Natural killer cell (primary cell): ENCODE measurements at regions not wholly inside any gene's neighbourhood (a gene's known extent, or its start where the extent isn't known, plus 50 kb on each side); places are given as distances from the start of the nearest gene placed in this dataset.

Experiments used
- ATAC-seq, 3 donors: fragments of 150-1000 bp in 2 of 3; fragments of 200-7000 bp in 1 of 3; cut with Tn5 transposase; 1 replicate in 1 of 3; 2 replicates in 2 of 3; pipeline ENCODE4 v1.10.0; 2021; ENCODE audit warnings: mild to moderate bottlenecking in 2 of 3, moderate library complexity in 2 of 3
- DNase-seq, 2 donors: peaks; one replicate each; pipeline versions ENCODE4 v3.0.0 to v3.0.0-alpha.2; 2013 to 2021; ENCODE audit warnings: mixed read lengths in 1 of 2
- H3K27ac ChIP-seq: one replicate; pipeline ENCODE4 v1.5.1; 2013; ENCODE audit warnings: mild to moderate bottlenecking, low read length
- H3K27me3 ChIP-seq: one replicate; pipeline ENCODE4 v1.6.1; 2013; ENCODE audit warnings: low read length; ENCODE audit not compliant: control insufficient read depth, insufficient read depth
- H3K36me3 ChIP-seq: one replicate; pipeline ENCODE4 v1.6.1; 2013; ENCODE audit warnings: low read length; ENCODE audit not compliant: control insufficient read depth, insufficient read depth
- H3K4me1 ChIP-seq: one replicate; pipeline ENCODE4 v1.6.1; 2013; ENCODE audit warnings: low read length; ENCODE audit not compliant: control insufficient read depth, insufficient read depth
- H3K4me3 ChIP-seq: one replicate; pipeline ENCODE4 v1.5.1; 2013; ENCODE audit warnings: low read length
- H3K9me3 ChIP-seq: one replicate; pipeline ENCODE4 v1.6.1; 2013; ENCODE audit warnings: low read length; ENCODE audit not compliant: control insufficient read depth, insufficient read depth
- H3K27ac Mint-ChIP-seq, 2 donors: one replicate each; pipeline ENCODE4 v1.8.0; 2022; ENCODE audit warnings: mild to moderate bottlenecking in 2 of 2, mixed read lengths in 2 of 2, moderate library complexity in 1 of 2
- H3K27me3 Mint-ChIP-seq, 2 donors: one replicate each; pipeline ENCODE4 v1.8.0; 2022; ENCODE audit warnings: low read depth in 2 of 2, mixed read lengths in 2 of 2
- H3K36me3 Mint-ChIP-seq: one replicate; pipeline ENCODE4 v1.8.0; 2022; ENCODE audit warnings: mixed read lengths
- H3K4me1 Mint-ChIP-seq, 2 donors: one replicate each; pipeline ENCODE4 v1.8.0; 2022; ENCODE audit warnings: mixed read lengths in 2 of 2
- H3K4me3 Mint-ChIP-seq: one replicate; pipeline ENCODE4 v1.8.0; 2022; ENCODE audit warnings: mild to moderate bottlenecking, moderate library complexity, mixed read lengths
- H3K9me3 Mint-ChIP-seq, 2 donors: one replicate each; pipeline ENCODE4 v1.8.0; 2022; ENCODE audit warnings: mixed read lengths in 2 of 2
- WGBS: methylation state at CpG from one replicate; pipeline ENCODE4 v1.1.7; 2013; ENCODE audit warnings: missing lambda C conversion rate; ENCODE audit not compliant: insufficient coverage; 5-methylcytosine and 5-hydroxymethylcytosine counted together
- intact Hi-C: fragments of 100-400 bp; cut with micrococcal nuclease; formaldehyde crosslinking; loops from one replicate; pipeline ENCODE4 v1.14.2; 2022
- TF ChIP-seq, protein P1 (sequence below): fragments of 200-600 bp; IDR thresholded peaks from one replicate; pipeline ENCODE4 v1.8.0; 2022; ENCODE audit warnings: antibody characterized with exemption

DNA sequence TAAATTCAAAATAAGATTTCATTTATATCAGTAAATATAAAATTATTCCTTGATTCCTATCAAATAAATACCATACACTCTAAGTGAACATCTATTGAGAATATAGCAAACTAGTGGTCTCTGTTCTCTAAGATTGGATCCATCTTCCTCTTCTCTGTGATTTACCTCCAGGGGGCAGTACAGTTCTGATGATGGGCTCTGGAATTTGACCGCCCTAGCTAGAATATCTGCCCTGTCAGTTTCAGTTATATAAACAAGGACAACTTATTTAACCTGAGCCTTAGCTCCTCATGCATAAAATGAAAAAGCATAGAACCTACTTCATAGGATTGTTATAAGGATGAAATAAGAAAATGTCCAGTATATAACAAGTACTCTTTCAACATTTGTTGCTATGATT lies 171.1 kb upstream of the CCDC54 start:
- Mint-ChIP-seq H3K36me3 (no peaks in the 10 kb centered on the region), H3K27ac (no peak overlapping the region)
- ATAC-seq = no peak

DNA sequence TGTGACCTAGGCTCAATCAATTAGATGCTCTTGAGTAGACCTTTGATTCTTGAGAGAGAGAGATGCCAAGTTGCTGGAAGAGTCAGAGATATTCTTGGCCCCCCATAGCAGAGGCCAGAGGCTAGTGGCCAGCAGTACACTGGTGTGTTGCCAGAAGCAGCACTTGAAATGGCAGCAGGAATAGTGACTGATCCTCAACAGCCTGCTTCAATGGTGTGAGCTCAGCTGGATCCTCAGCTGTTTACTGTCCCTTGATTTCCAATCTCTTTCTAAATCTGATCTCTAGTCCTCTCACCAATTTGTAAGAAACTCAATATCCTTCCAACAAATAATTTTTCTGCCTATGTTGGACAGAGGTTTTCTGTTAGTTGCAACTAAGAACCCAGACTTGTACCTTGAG lies 170.3 kb upstream of the CCDC54 start:
- H3K9me3 ChIP-seq = no peaks in the 10 kb centered on the region
- intact Hi-C loops = no loop called here
- no peak overlapping the region for H3K27ac Mint-ChIP-seq
- TF ChIP-seq, protein P1, sequence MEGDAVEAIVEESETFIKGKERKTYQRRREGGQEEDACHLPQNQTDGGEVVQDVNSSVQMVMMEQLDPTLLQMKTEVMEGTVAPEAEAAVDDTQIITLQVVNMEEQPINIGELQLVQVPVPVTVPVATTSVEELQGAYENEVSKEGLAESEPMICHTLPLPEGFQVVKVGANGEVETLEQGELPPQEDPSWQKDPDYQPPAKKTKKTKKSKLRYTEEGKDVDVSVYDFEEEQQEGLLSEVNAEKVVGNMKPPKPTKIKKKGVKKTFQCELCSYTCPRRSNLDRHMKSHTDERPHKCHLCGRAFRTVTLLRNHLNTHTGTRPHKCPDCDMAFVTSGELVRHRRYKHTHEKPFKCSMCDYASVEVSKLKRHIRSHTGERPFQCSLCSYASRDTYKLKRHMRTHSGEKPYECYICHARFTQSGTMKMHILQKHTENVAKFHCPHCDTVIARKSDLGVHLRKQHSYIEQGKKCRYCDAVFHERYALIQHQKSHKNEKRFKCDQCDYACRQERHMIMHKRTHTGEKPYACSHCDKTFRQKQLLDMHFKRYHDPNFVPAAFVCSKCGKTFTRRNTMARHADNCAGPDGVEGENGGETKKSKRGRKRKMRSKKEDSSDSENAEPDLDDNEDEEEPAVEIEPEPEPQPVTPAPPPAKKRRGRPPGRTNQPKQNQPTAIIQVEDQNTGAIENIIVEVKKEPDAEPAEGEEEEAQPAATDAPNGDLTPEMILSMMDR = no peak
- no peak overlapping the region for H3K4me3 Mint-ChIP-seq
- H3K27me3 ChIP-seq = no peaks in the 10 kb centered on the region
- no peak for ATAC-seq
- no peaks in the 10 kb centered on the region for H3K36me3 ChIP-seq
- H3K4me1 Mint-ChIP-seq = no peaks in the 10 kb centered on the region
- H3K27me3 Mint-ChIP-seq = peaks cover 0 to 6% of the 10 kb centered on the region in 2 donors
- H3K4me1 ChIP-seq = no peaks in the 10 kb centered on the region
- H3K36me3 Mint-ChIP-seq = no peaks in the 10 kb centered on the region
- no peaks in the 10 kb centered on the region for H3K9me3 Mint-ChIP-seq
- H3K4me3 ChIP-seq = no peak overlapping the region
- DNase-seq = no peak
- no peak overlapping the region for H3K27ac ChIP-seq

More for the DNA sequence above, 171.1 kb upstream of the CCDC54 start:
- Mint-ChIP-seq H3K4me1 (no peaks in the 10 kb centered on the region), H3K27me3 (peaks cover 0 to 6% of the 10 kb centered on the region in 2 donors), H3K9me3 (no peaks in the 10 kb centered on the region), H3K4me3 (no peak overlapping the region)
- H3K36me3 ChIP-seq = no peaks in the 10 kb centered on the region
- H3K9me3 ChIP-seq = no peaks in the 10 kb centered on the region
- H3K27ac ChIP-seq = no peak overlapping the region
- TF ChIP-seq, protein P1 = peak; percentile 19
- no peaks in the 10 kb centered on the region for H3K4me1 ChIP-seq
- no peaks in the 10 kb centered on the region for H3K27me3 ChIP-seq
- no peak overlapping the region for H3K4me3 ChIP-seq
- DNase-seq = peak in 1 of 2 donors; percentile 30
- WGBS = 57% methylated on average over 1 of the region's 1 CpG
- intact Hi-C loops = no loop called here

DNA sequence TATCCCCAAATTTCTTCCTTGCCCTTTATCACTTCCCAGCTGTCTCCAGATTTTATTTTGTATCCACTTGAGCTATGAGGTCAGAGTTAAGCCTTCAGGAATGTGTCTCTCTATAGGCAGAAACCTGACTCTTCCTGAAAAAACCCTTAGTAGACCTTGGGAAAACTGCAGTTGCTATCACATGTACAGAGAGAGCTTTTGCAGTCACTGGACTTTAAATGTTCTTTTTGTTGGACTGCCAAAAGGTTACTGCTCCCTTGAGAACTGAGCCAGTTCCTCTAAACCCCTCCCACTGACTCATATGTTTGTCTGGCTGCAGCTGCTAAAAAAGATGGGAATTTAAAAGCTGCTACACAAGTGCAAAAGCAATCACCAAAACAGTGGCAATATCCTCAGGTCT lies 169.1 kb upstream of the CCDC54 start:
- no peaks in the 10 kb centered on the region for H3K4me1 Mint-ChIP-seq
- Histone ChIP-seq H3K27ac (no peak overlapping the region), H3K4me3 (no peak overlapping the region), H3K36me3 (no peaks in the 10 kb centered on the region), H3K9me3 (no peaks in the 10 kb centered on the region), H3K4me1 (no peaks in the 10 kb centered on the region), H3K27me3 (no peaks in the 10 kb centered on the region)
- DNase-seq (no peak), ATAC-seq (no peak)
- TF ChIP-seq, protein P1 = no peak
- H3K4me3 Mint-ChIP-seq = no peak overlapping the region
- no peaks in the 10 kb centered on the region for H3K36me3 Mint-ChIP-seq
- peaks cover 6 to 9% of the 10 kb centered on the region in 2 donors for H3K27me3 Mint-ChIP-seq
- no peak overlapping the region for H3K27ac Mint-ChIP-seq
- intact Hi-C loops = no loop called here
- no peaks in the 10 kb centered on the region for H3K9me3 Mint-ChIP-seq

DNA sequence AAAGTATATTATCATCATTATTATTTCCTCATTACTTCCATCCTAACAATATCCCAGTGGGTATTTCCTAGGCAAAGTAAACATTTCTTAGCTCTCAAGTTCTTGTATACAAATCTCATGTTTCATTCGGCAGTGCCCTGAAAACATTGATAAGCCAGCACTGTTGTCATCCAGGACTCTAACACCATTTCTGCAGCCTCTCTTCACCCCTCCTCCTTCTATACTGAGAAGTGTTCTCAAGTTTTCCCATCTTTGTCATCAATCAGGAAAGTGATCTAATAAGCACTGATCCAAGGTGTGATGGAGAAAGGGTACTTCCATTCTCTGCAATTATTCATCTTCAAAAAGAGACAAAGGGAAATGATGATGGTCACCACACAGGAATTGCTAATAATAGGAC lies 168.4 kb upstream of the CCDC54 start:
- Histone ChIP-seq H3K36me3 (no peaks in the 10 kb centered on the region), H3K4me1 (no peaks in the 10 kb centered on the region), H3K27ac (no peak overlapping the region), H3K27me3 (no peaks in the 10 kb centered on the region), H3K9me3 (no peaks in the 10 kb centered on the region), H3K4me3 (no peak overlapping the region)
- no peak overlapping the region for H3K4me3 Mint-ChIP-seq
- peaks cover 5 to 7% of the 10 kb centered on the region in 2 donors for H3K27me3 Mint-ChIP-seq
- H3K9me3 Mint-ChIP-seq = no peaks in the 10 kb centered on the region
- no peaks in the 10 kb centered on the region for H3K36me3 Mint-ChIP-seq
- DNase-seq (no peak), ATAC-seq (no peak)
- H3K27ac Mint-ChIP-seq = no peak overlapping the region
- TF ChIP-seq, protein P1 = no peak
- intact Hi-C loops = no loop called here
- H3K4me1 Mint-ChIP-seq = no peaks in the 10 kb centered on the region
- 84% methylated on average over 1 of the region's 1 CpG for WGBS
